Astrocyte (in vitro differentiated cells and primary cell): ENCODE measurements at regions not wholly inside any gene's neighbourhood (a gene's known extent, or its start where the extent isn't known, plus 50 kb on each side); places are given as distances from the start of the nearest gene placed in this dataset.

Experiments used
- EZH2 ChIP-seq: IDR thresholded peaks from 2 replicates; pipeline ENCODE4 v1.6.1; 2012; ENCODE audit warnings: mild to moderate bottlenecking, low read length, inconsistent platforms; ENCODE audit not compliant: insufficient read depth
- TF ChIP-seq, protein P1 (sequence below): IDR thresholded peaks from 2 replicates; pipeline ENCODE4 v1.5.1; 2011; ENCODE audit warnings: low read depth, mild to moderate bottlenecking, inconsistent platforms, low read length, moderate library complexity; ENCODE audit not compliant: insufficient read depth

DNA sequence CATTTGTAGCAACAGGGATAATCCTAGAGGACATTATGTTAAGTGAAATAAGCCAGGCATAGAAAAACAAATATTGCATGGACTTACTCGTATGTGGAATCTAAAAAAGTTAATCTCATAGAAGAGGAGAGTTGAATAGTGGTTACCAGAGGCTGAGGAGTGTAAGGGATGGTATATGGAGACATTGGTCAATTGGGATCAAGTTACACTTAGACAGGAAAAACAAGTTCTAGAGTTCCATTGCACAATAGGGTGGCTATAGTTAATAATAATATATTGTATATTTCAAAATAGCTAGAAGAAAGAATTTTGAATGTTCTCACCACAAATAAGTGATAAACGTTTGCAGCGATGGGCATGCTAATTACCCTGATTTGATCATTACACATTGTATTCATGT is 354.6 kb downstream of the SEC16B start:
- TF ChIP-seq, protein P1, sequence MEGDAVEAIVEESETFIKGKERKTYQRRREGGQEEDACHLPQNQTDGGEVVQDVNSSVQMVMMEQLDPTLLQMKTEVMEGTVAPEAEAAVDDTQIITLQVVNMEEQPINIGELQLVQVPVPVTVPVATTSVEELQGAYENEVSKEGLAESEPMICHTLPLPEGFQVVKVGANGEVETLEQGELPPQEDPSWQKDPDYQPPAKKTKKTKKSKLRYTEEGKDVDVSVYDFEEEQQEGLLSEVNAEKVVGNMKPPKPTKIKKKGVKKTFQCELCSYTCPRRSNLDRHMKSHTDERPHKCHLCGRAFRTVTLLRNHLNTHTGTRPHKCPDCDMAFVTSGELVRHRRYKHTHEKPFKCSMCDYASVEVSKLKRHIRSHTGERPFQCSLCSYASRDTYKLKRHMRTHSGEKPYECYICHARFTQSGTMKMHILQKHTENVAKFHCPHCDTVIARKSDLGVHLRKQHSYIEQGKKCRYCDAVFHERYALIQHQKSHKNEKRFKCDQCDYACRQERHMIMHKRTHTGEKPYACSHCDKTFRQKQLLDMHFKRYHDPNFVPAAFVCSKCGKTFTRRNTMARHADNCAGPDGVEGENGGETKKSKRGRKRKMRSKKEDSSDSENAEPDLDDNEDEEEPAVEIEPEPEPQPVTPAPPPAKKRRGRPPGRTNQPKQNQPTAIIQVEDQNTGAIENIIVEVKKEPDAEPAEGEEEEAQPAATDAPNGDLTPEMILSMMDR, result no peak
- no peak for TF ChIP-seq EZH2
